ENCODE measurements at regions not wholly inside any gene's neighbourhood (a gene's known extent, or its start where the extent isn't known, plus 50 kb on each side); places are given as distances from the start of the nearest gene placed in this dataset.

DNA sequence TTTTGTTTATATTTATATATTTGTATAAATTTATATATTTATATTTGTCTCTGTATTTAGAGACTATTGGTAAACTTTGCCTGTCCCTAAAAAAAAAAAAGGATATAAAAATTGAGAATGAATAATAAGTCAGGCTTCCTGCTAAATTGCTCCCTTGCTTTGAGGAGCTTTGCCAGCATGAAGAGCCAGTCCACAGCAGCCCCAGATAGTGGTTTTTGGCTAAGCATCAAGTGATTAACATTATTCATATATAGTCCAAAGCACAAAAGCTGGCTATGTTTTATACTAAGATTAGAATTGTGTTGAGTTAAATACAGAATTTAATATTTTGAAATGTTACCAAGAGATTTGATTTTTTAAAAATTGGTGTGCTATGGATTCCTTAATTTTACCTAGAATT is 264.9 kb upstream of the FERD3L start:
- in situ Hi-C loops (cut with HindIII; ENCODE audit: low pct_unique_long_range_greater_than_20kb, low sequenced_read_pairs), result no loop called here
- no peak for DNase-seq (ENCODE audit: low read depth, low spot score)

- in situ Hi-C loops (cut with HindIII; ENCODE audit: low pct_unique_long_range_greater_than_20kb, low sequenced_read_pairs), result no loop called here
- DNase-seq (ENCODE audit: low read depth, low spot score), result peak; percentile 78
Observed at GRCh38 chr7:19408706-19409220, 263.5 kb upstream of the FERD3L start.

GRCh38 chr7:19407270-19407669 is 262.0 kb upstream of the FERD3L start:
- no peak for DNase-seq (ENCODE audit: low read depth, low spot score)
- in situ Hi-C loops (cut with HindIII; ENCODE audit: low pct_unique_long_range_greater_than_20kb, low sequenced_read_pairs), result no loop called here

GRCh38 chr7:19405541-19405940 is 260.3 kb upstream of the FERD3L start:
- in situ Hi-C loops (cut with HindIII; ENCODE audit: low pct_unique_long_range_greater_than_20kb, low sequenced_read_pairs), result no loop called here
- no peak for DNase-seq (ENCODE audit: low read depth, low spot score)

GRCh38 chr7:19404912-19405329 is 259.7 kb upstream of the FERD3L start:
- in situ Hi-C loops (cut with HindIII; ENCODE audit: low pct_unique_long_range_greater_than_20kb, low sequenced_read_pairs), result no loop called here
- DNase-seq (ENCODE audit: low read depth, low spot score), result peak; percentile 74

DNA sequence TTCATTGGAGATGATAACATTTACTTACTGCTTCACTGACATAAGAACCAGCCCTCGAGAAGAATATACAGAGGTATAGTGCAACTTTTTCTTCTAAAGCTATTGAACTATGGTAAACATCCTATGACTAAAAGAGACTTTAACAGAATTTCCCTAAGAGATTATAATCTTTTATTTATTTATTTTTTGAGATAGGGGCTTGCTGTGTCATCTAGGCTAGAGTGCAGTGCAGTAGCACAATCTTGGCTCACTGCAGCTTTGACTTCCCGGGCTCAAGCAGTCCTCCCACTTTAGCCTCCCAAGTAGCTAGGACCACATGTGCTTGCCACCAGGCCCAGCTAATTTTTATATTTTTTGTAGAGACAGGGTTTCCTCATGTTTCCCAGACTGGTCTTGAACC is 258.5 kb upstream of the FERD3L start:
- in situ Hi-C loops (cut with HindIII; ENCODE audit: low pct_unique_long_range_greater_than_20kb, low sequenced_read_pairs), result no loop called here
- no peak for DNase-seq (ENCODE audit: low read depth, low spot score)

GRCh38 chr7:19401461-19401860 is 256.2 kb upstream of the FERD3L start:
- no peak for DNase-seq (ENCODE audit: low read depth, low spot score)
- in situ Hi-C loops (cut with HindIII; ENCODE audit: low pct_unique_long_range_greater_than_20kb, low sequenced_read_pairs), result no loop called here

GRCh38 chr7:19400758-19401254 is 255.6 kb upstream of the FERD3L start:
- DNase-seq (ENCODE audit: low read depth, low spot score), result no peak
- in situ Hi-C loops (cut with HindIII; ENCODE audit: low pct_unique_long_range_greater_than_20kb, low sequenced_read_pairs), result no loop called here

DNA sequence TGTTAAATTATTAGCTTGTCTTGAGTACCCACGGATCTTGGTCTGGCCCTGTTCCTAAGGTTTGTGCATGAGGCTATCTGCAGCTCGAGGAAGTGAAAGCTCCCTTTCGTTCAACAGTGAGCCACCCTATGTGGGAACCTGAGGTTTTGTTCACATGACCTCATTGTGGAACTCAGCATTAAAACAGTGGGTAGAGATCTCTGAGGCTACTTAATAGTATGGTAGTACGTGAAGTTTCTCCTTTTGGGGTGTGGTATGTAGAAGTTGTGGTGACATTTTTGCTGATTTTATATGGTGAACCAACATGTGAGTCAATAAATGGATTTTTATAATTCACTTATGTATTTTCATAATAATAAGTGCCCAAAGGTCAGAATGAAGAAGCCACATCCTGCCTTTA is 252.7 kb upstream of the FERD3L start:
- in situ Hi-C loops (cut with HindIII; ENCODE audit: low pct_unique_long_range_greater_than_20kb, low sequenced_read_pairs), result loop anchor here (25.0 kb wide), 1 partner anchor 111 kb away; no protein-coding TSS in a partner anchor
- DNase-seq (ENCODE audit: low read depth, low spot score), result peak; percentile 87

- DNase-seq (ENCODE audit: low read depth, low spot score), result no peak
- in situ Hi-C loops (cut with HindIII; ENCODE audit: low pct_unique_long_range_greater_than_20kb, low sequenced_read_pairs), result loop anchor here (25.0 kb wide), 1 partner anchor 105 kb away; no protein-coding TSS in a partner anchor
Observed at GRCh38 chr7:19392246-19392645, 247.0 kb upstream of the FERD3L start.

- DNase-seq (ENCODE audit: low read depth, low spot score), result no peak
- in situ Hi-C loops (cut with HindIII; ENCODE audit: low pct_unique_long_range_greater_than_20kb, low sequenced_read_pairs), result loop anchor here (25.0 kb wide), 1 partner anchor 103 kb away; no protein-coding TSS in a partner anchor
Observed at GRCh38 chr7:19390795-19391194, 245.6 kb upstream of the FERD3L start.

DNA sequence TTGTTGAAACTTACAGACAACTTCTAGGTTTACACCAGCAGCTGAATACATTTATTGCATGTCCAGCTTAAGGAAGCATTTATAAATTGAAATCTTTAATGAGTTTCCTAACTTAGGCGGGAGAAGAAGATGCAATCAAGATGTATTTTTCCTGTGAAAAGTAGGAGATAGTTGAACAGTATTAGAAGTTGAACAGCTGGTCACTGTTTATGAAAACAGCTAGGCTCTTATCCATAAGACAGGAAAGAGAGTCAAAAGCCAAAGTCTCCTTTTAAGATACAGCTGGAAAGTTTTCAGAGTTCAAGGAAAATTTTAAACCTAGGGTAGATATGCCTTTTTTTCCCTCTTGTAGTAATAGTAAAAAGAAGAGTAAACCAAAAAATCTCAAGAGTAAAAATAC is 236.1 kb upstream of the FERD3L start:
- no peak for DNase-seq (ENCODE audit: low read depth, low spot score)
- in situ Hi-C loops (cut with HindIII; ENCODE audit: low pct_unique_long_range_greater_than_20kb, low sequenced_read_pairs), result loop anchor here (25.0 kb wide), 1 partner anchor 94 kb away; no protein-coding TSS in a partner anchor

DNA sequence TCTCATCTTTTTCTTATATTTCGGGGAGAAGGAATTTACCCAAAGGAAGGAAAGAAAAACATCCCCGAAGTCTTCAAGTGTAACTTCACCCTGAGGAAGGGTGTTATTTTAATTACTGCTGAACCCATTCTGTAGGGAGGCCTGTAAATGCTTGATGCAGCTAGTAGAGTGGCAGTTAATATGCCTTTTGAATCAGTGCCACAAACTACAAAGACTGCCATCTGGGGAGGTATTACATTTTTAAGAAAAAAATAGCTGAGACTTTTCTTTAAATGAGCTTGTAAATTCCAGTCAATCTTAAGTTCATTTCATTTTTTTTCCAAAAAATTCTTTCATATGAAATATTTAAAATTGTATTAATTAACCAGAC is 233.1 kb upstream of the FERD3L start:
- no peak for DNase-seq (ENCODE audit: low read depth, low spot score)
- in situ Hi-C loops (cut with HindIII; ENCODE audit: low pct_unique_long_range_greater_than_20kb, low sequenced_read_pairs), result loop anchor here (25.0 kb wide), 1 partner anchor 91 kb away; no protein-coding TSS in a partner anchor

- DNase-seq (ENCODE audit: low read depth, low spot score), result no peak
- in situ Hi-C loops (cut with HindIII; ENCODE audit: low pct_unique_long_range_greater_than_20kb, low sequenced_read_pairs), result loop anchor here (25.0 kb wide), 1 partner anchor 90 kb away; no protein-coding TSS in a partner anchor
Observed at GRCh38 chr7:19377611-19378344, 232.6 kb upstream of the FERD3L start.

- in situ Hi-C loops (cut with HindIII; ENCODE audit: low pct_unique_long_range_greater_than_20kb, low sequenced_read_pairs), result loop anchor here (25.0 kb wide), 1 partner anchor 89 kb away; no protein-coding TSS in a partner anchor
- no peak for DNase-seq (ENCODE audit: low read depth, low spot score)
Observed at GRCh38 chr7:19376538-19376937, 231.3 kb upstream of the FERD3L start.

GRCh38 chr7:19375976-19376375 is 230.8 kb upstream of the FERD3L start:
- in situ Hi-C loops (cut with HindIII; ENCODE audit: low pct_unique_long_range_greater_than_20kb, low sequenced_read_pairs), result loop anchor here (25.0 kb wide), 1 partner anchor 89 kb away; no protein-coding TSS in a partner anchor
- no peak for DNase-seq (ENCODE audit: low read depth, low spot score)

DNA sequence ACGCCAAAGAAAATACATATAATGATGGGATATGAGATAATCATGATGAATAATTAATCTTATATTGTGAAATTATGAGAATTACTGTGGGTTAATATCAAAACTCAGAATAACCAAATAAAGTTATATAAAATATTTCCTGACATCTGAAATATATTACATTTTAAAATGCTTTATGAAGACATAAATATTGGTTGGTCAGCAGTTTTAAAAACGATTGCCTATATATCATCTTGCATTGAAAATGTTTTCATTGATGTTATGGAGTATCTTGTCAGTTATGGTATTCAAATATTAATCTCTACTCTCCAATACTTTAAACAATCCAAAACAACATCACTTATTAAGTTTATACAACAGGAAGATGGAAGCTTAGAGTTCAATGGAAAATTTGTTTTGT is 228.1 kb upstream of the FERD3L start:
- in situ Hi-C loops (cut with HindIII; ENCODE audit: low pct_unique_long_range_greater_than_20kb, low sequenced_read_pairs), result no loop called here
- DNase-seq (ENCODE audit: low read depth, low spot score), result no peak

- DNase-seq (ENCODE audit: low read depth, low spot score), result no peak
- in situ Hi-C loops (cut with HindIII; ENCODE audit: low pct_unique_long_range_greater_than_20kb, low sequenced_read_pairs), result no loop called here
Observed at GRCh38 chr7:19369806-19370205, 224.6 kb upstream of the FERD3L start.

DNA sequence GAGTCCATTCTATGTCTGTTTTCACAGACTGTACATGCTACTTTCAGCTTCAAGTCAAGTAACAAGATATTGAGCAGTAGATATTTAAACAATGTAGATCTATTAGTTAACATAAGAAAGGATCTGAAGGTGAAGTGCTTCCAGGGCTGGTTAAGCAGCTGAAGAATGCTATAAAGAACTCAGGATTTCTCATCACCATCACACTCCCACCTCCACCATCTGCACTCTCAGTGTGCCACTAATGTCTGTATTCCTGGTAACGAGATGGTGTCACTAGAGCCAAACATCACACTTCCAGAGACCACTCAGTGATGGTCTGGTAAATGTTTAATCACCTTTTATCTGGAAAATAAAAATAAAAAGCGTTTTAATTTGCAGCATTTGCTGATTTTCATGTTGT is 224.0 kb upstream of the FERD3L start:
- in situ Hi-C loops (cut with HindIII; ENCODE audit: low pct_unique_long_range_greater_than_20kb, low sequenced_read_pairs), result no loop called here
- DNase-seq (ENCODE audit: low read depth, low spot score), result no peak
